ENCODE measurements at regions not wholly inside any gene's neighbourhood (a gene's known extent, or its start where the extent isn't known, plus 50 kb on each side); places are given as distances from the start of the nearest gene placed in this dataset.

DNA sequence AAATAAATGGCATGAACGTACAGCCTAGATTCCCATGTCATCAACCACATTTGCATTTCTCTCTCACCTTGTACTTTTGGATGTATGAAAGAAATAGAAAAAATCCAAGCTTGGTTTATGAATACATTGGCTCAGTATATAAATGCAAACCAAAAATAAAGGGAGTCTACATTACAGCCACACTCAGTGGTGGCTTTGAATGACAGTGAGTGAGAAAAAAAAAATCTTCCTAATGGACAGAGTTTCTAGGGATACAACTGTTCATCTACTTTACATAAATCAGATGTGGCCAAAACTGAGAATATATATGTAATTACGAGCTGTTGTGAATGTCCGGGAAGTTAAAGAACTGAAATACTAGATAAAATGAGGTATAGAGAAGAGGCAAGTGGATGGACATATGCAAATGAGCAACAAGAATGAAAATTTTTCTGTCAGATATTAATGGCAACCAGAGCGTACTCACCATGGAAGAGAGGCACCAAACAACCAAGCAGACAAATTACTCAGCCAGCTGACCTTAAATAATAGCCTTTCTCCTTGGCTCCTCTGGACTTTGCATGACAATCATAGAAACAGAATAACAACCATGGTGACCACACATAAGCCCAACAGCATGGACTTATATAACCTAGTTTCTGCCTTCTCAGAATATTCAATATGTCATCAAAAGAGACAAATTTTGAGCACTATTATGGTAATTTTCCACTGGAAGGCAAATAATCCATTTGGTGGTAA lies 1305.8 kb downstream of the OTOL1 start:
- TF ChIP-seq, protein P1, sequence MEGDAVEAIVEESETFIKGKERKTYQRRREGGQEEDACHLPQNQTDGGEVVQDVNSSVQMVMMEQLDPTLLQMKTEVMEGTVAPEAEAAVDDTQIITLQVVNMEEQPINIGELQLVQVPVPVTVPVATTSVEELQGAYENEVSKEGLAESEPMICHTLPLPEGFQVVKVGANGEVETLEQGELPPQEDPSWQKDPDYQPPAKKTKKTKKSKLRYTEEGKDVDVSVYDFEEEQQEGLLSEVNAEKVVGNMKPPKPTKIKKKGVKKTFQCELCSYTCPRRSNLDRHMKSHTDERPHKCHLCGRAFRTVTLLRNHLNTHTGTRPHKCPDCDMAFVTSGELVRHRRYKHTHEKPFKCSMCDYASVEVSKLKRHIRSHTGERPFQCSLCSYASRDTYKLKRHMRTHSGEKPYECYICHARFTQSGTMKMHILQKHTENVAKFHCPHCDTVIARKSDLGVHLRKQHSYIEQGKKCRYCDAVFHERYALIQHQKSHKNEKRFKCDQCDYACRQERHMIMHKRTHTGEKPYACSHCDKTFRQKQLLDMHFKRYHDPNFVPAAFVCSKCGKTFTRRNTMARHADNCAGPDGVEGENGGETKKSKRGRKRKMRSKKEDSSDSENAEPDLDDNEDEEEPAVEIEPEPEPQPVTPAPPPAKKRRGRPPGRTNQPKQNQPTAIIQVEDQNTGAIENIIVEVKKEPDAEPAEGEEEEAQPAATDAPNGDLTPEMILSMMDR (IDR thresholded peaks at IDR 0.05) = no peak
- TF ChIP-seq POLR2A (IDR thresholded peaks at IDR 0.05) = no peak

Data from tibial nerve (tissue), 3 donors.